Keratinocyte (primary cell): ENCODE measurements at regions not wholly inside any gene's neighbourhood (a gene's known extent, or its start where the extent isn't known, plus 50 kb on each side); places are given as distances from the start of the nearest gene placed in this dataset.

Experiments used
- DNase-seq: peaks from one replicate; pipeline ENCODE4 v3.0.0-alpha.2; 2011; ENCODE audit warnings: low read depth, missing footprints, low spot score
- FAIRE-seq: peaks from 2 replicates; lab custom pipeline; 2011; peaks lifted over from hg19 to GRCh38; lab: Jason Lieb, UNC
- H2AFZ ChIP-seq: 2 replicates; pipeline ENCODE4 v1.6.0; 2012; ENCODE audit warnings: low read length, control low read depth, inconsistent platforms; ENCODE audit not compliant: control insufficient read depth
- H3K27ac ChIP-seq: 2 replicates; pipeline ENCODE4 v1.5.1; 2011; ENCODE audit warnings: low read length; ENCODE audit not compliant: control insufficient read depth, insufficient read depth
- H3K27me3 ChIP-seq: 3 replicates; pipeline ENCODE4 v1.6.0; 2011; ENCODE audit warnings: low read length; ENCODE audit not compliant: control insufficient read depth, insufficient read depth; ENCODE audit errors: extremely low read depth
- H3K36me3 ChIP-seq, 2 experiments: 2 replicates in 1 of 2; 3 replicates in 1 of 2; pipeline ENCODE4 v1.5.1; 2011; ENCODE audit warnings: low read length in 2 of 2, mild to moderate bottlenecking in 1 of 2; ENCODE audit not compliant: control insufficient read depth in 2 of 2, insufficient read depth in 2 of 2; ENCODE audit errors: extremely low read depth in 1 of 2
- H3K4me1 ChIP-seq: 3 replicates; pipeline ENCODE4 v1.5.1; 2011; ENCODE audit warnings: low read length; ENCODE audit not compliant: control insufficient read depth, insufficient read depth; ENCODE audit errors: extremely low read depth
- H3K4me2 ChIP-seq: 3 replicates; pipeline ENCODE4 v1.6.0; 2011; ENCODE audit warnings: low read depth, low read length; ENCODE audit not compliant: control insufficient read depth, insufficient read depth; ENCODE audit errors: extremely low read depth
- H3K4me3 ChIP-seq, 3 experiments: fragments of 200-600 bp in 1 of 3; sonication (generic) in 1 of 3; 2 replicates in 2 of 3; 3 replicates in 1 of 3; pipeline ENCODE4 v1.5.1; 2011 to 2016; ENCODE audit warnings: low read length in 3 of 3, mild to moderate bottlenecking in 3 of 3, control low read depth in 2 of 3, inconsistent platforms in 1 of 3, low read depth in 1 of 3, mixed read lengths in 1 of 3, mixed run types in 1 of 3, moderate library complexity in 1 of 3; ENCODE audit not compliant: control insufficient read depth in 2 of 3, insufficient read depth in 2 of 3; ENCODE audit errors: extremely low read depth in 1 of 3
- H3K79me2 ChIP-seq: 2 replicates; pipeline ENCODE4 v1.6.0; 2012; ENCODE audit warnings: low read length; ENCODE audit not compliant: control insufficient read depth, insufficient read depth
- H3K9ac ChIP-seq: 3 replicates; pipeline ENCODE4 v1.6.0; 2011; ENCODE audit warnings: low read length; ENCODE audit not compliant: control insufficient read depth, insufficient read depth; ENCODE audit errors: extremely low read depth
- H3K9me1 ChIP-seq: 3 replicates; pipeline ENCODE4 v1.6.0; 2011; ENCODE audit warnings: low read length; ENCODE audit not compliant: control insufficient read depth, insufficient read depth; ENCODE audit errors: extremely low read depth
- H3K9me3 ChIP-seq: 2 replicates; pipeline ENCODE4 v1.5.1; 2012; ENCODE audit warnings: low read depth, low read length; ENCODE audit not compliant: control insufficient read depth
- H4K20me1 ChIP-seq: 3 replicates; pipeline ENCODE4 v1.6.0; 2011; ENCODE audit warnings: low read length; ENCODE audit not compliant: control insufficient read depth, insufficient read depth; ENCODE audit errors: extremely low read depth
- EZH2 ChIP-seq: IDR thresholded peaks from one replicate; pipeline ENCODE4 v1.6.1; 2012; ENCODE audit warnings: inconsistent platforms, mild to moderate bottlenecking, low read length, moderate library complexity
- dilution Hi-C: fragments of 300-500 bp; cut with MboI; formaldehyde crosslinking; loops from one replicate; pipeline ENCODE4 v1.7.0; 2020; ENCODE audit warnings: low sequenced_read_pairs; ENCODE audit not compliant: extremely low pct_ligation_motif_present
- TF ChIP-seq, protein P1 (sequence below), 3 experiments: IDR thresholded peaks in 1 of 3; conservative IDR thresholded peaks in 1 of 3; optimal IDR thresholded peaks in 1 of 3; 2 replicates in 2 of 3; 3 replicates in 1 of 3; pipeline versions ENCODE3 to v1.5.1; 2011; ENCODE audit warnings: low read length in 3 of 3, mild to moderate bottlenecking in 3 of 3, moderate library complexity in 2 of 3, control low read depth in 1 of 3, inconsistent platforms in 1 of 3; ENCODE audit not compliant: insufficient read depth in 2 of 3; ENCODE audit errors: extremely low read depth in 1 of 3

DNA sequence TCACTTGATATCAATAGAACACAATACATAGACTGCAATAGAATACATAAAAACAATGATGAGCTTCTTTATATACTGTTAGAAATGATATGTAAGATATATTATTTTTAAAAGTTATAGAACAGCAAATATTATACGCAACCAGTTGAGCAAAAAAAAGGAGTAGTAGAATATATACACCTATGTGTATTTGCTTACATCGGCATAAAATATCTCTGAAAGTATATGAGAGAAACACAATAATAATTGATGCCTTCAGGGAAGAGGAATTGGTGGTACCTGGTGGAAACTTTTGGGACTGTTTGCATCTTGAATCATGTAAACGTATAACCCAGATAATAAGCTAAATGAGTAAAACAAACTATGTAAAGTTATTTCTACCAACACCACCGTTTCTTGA is 418.4 kb upstream of the DCN start:
- Histone ChIP-seq H3K4me3 (no peak overlapping the region), H3K27ac (no peak overlapping the region), H2AFZ (no peak overlapping the region), H3K9me3 (no peaks in the 10 kb centered on the region), H3K4me2 (no peak overlapping the region), H3K9ac (no peak overlapping the region), H3K4me1 (no peaks in the 10 kb centered on the region), H3K36me3 (no peaks in the 10 kb centered on the region), H3K9me1 (no peaks in the 10 kb centered on the region), H3K79me2 (no peaks in the 10 kb centered on the region), H4K20me1 (no peaks in the 10 kb centered on the region), H3K27me3 (no peaks in the 10 kb centered on the region)
- no peak for DNase-seq
- FAIRE-seq = no peak
- dilution Hi-C loops = no loop called here
- TF ChIP-seq, protein P1, sequence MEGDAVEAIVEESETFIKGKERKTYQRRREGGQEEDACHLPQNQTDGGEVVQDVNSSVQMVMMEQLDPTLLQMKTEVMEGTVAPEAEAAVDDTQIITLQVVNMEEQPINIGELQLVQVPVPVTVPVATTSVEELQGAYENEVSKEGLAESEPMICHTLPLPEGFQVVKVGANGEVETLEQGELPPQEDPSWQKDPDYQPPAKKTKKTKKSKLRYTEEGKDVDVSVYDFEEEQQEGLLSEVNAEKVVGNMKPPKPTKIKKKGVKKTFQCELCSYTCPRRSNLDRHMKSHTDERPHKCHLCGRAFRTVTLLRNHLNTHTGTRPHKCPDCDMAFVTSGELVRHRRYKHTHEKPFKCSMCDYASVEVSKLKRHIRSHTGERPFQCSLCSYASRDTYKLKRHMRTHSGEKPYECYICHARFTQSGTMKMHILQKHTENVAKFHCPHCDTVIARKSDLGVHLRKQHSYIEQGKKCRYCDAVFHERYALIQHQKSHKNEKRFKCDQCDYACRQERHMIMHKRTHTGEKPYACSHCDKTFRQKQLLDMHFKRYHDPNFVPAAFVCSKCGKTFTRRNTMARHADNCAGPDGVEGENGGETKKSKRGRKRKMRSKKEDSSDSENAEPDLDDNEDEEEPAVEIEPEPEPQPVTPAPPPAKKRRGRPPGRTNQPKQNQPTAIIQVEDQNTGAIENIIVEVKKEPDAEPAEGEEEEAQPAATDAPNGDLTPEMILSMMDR (optimal IDR thresholded peaks at IDR 0.05 in 1 of 3, IDR thresholded peaks at IDR 0.05 in 1 of 3, conservative IDR thresholded peaks at IDR 0.05 in 1 of 3; ENCODE audit: extremely low read depth in 1 of 3, insufficient read depth in 2 of 3, low read length in 3 of 3) = no peak
- no peak for TF ChIP-seq EZH2

DNA sequence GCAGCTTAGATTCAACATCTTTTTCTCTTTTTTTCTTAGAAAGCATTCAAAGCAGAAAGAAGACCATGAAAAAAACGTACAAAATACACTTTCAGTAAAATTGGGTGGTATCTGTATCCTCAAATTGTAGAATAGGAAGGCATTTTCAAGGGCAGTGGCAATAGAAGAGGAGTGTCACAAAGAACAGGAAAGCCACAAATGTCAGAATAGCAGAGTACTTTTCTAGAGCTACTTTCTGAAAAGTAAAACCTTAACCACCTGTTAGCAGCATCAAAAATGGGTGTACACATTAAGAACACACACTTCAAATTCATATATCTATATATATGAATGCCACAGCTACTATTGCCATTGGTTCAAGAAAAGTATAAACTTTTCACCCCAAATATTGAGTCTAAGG is 412.1 kb upstream of the DCN start:
- dilution Hi-C loops = no loop called here

More for the DNA sequence above, 412.1 kb upstream of the DCN start:
- no peak overlapping the region for H3K9ac ChIP-seq
- H3K4me1 ChIP-seq = no peaks in the 10 kb centered on the region
- no peak for TF ChIP-seq EZH2
- TF ChIP-seq, protein P1 (optimal IDR thresholded peaks at IDR 0.05 in 1 of 3, IDR thresholded peaks at IDR 0.05 in 1 of 3, conservative IDR thresholded peaks at IDR 0.05 in 1 of 3; ENCODE audit: extremely low read depth in 1 of 3, insufficient read depth in 2 of 3, low read length in 3 of 3) = no peak
- H3K27ac ChIP-seq = no peak overlapping the region
- no peak for FAIRE-seq
- no peaks in the 10 kb centered on the region for H4K20me1 ChIP-seq
- no peaks in the 10 kb centered on the region for H3K9me1 ChIP-seq
- no peaks in the 10 kb centered on the region for H3K36me3 ChIP-seq
- no peak overlapping the region for H3K4me3 ChIP-seq
- DNase-seq = no peak
- no peaks in the 10 kb centered on the region for H3K79me2 ChIP-seq
- no peaks in the 10 kb centered on the region for H3K9me3 ChIP-seq
- H3K27me3 ChIP-seq = no peaks in the 10 kb centered on the region
- no peak overlapping the region for H2AFZ ChIP-seq
- H3K4me2 ChIP-seq = no peak overlapping the region
